ENCODE measurements at regions not wholly inside any gene's neighbourhood (a gene's known extent, or its start where the extent isn't known, plus 50 kb on each side); places are given as distances from the start of the nearest gene placed in this dataset.
"Not testable (repeated sequence)": the region's sequence is repeated elsewhere in the genome, so short reads cannot be mapped to it uniquely, and the experiment has no call there.

DNA sequence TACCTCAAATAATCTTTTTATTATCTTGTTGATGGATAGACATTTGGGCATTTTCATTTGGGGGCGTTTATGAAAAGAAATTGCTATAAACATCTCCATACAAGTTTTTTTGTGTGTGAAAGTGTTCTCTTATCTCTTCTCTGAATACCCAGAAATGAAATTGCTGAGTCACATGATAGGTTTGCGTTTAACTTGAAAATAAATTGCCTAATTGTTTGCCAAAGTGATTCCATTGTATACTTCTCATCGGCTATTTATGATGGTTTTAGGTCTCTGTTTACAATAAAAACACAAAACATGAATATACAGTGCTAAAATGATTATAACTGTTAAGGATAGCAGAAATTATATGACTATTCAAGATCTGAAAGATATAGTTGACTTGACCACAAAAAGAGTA lies 361.7 kb downstream of the TAF11L14 start:
- H3K4me3 ChIP-seq (ENCODE audit: low read depth, low read length) = no peak overlapping the region
- TF ChIP-seq, protein P1, sequence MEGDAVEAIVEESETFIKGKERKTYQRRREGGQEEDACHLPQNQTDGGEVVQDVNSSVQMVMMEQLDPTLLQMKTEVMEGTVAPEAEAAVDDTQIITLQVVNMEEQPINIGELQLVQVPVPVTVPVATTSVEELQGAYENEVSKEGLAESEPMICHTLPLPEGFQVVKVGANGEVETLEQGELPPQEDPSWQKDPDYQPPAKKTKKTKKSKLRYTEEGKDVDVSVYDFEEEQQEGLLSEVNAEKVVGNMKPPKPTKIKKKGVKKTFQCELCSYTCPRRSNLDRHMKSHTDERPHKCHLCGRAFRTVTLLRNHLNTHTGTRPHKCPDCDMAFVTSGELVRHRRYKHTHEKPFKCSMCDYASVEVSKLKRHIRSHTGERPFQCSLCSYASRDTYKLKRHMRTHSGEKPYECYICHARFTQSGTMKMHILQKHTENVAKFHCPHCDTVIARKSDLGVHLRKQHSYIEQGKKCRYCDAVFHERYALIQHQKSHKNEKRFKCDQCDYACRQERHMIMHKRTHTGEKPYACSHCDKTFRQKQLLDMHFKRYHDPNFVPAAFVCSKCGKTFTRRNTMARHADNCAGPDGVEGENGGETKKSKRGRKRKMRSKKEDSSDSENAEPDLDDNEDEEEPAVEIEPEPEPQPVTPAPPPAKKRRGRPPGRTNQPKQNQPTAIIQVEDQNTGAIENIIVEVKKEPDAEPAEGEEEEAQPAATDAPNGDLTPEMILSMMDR (IDR thresholded peaks at IDR 0.05; ENCODE audit: low read depth, low read length) = no peak
- in situ Hi-C loops (cut with HindIII; ENCODE audit: low sequenced_read_pairs) = no loop called here
- DNase-seq (ENCODE audit: low read depth, low spot score) = no peak

GRCh38 chr5:17999858-18000257 lies 365.6 kb downstream of the TAF11L14 start:
- in situ Hi-C loops (cut with HindIII; ENCODE audit: low sequenced_read_pairs) = no loop called here
- TF ChIP-seq, protein P1 (IDR thresholded peaks at IDR 0.05; ENCODE audit: low read depth, low read length) = no peak
- DNase-seq (ENCODE audit: low read depth, low spot score) = no peak
- H3K4me3 ChIP-seq (ENCODE audit: low read depth, low read length) = no peak overlapping the region

- no peak overlapping the region for H3K4me3 ChIP-seq (ENCODE audit: low read depth, low read length)
- DNase-seq (ENCODE audit: low read depth, low spot score) = no peak
- TF ChIP-seq, protein P1 (IDR thresholded peaks at IDR 0.05; ENCODE audit: low read depth, low read length) = no peak
- in situ Hi-C loops (cut with HindIII; ENCODE audit: low sequenced_read_pairs) = no loop called here
These were observed 366.5 kb downstream of the TAF11L14 start for GRCh38 chr5:18000744-18001143.

DNA sequence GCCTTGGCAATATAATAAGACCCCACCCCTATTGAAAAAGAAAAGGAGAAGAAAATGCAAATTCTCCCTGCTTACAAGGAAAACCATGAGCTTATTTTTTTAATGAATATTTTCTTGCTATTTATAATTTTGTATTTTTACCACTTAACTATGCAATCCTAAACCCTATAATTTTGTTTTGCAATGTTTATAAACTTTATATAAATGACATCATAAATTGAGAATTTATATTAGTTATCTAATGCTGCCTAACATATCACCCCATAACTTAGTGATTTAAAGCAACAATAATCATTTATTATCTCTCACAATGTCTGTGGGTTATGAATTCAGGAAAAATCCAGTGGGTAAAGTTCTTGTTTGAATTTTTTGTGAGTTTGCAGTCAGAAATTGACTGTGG lies 369.1 kb downstream of the TAF11L14 start:
- in situ Hi-C loops (cut with HindIII; ENCODE audit: low sequenced_read_pairs) = no loop called here
- no peak for DNase-seq (ENCODE audit: low read depth, low spot score)
- TF ChIP-seq, protein P1 (IDR thresholded peaks at IDR 0.05; ENCODE audit: low read depth, low read length) = no peak
- H3K4me3 ChIP-seq (ENCODE audit: low read depth, low read length) = no peak overlapping the region

GRCh38 chr5:18003784-18004183 lies 369.5 kb downstream of the TAF11L14 start:
- H3K4me3 ChIP-seq (ENCODE audit: low read depth, low read length) = no peak overlapping the region
- in situ Hi-C loops (cut with HindIII; ENCODE audit: low sequenced_read_pairs) = no loop called here
- DNase-seq (ENCODE audit: low read depth, low spot score) = no peak
- TF ChIP-seq, protein P1 (IDR thresholded peaks at IDR 0.05; ENCODE audit: low read depth, low read length) = no peak

- DNase-seq (ENCODE audit: low read depth, low spot score); in situ Hi-C loops (cut with HindIII; ENCODE audit: low sequenced_read_pairs); H3K4me3 ChIP-seq (ENCODE audit: low read depth, low read length): not testable (repeated sequence)
These were observed 372.0 kb downstream of the TAF11L14 start for GRCh38 chr5:18006235-18006634.

DNA sequence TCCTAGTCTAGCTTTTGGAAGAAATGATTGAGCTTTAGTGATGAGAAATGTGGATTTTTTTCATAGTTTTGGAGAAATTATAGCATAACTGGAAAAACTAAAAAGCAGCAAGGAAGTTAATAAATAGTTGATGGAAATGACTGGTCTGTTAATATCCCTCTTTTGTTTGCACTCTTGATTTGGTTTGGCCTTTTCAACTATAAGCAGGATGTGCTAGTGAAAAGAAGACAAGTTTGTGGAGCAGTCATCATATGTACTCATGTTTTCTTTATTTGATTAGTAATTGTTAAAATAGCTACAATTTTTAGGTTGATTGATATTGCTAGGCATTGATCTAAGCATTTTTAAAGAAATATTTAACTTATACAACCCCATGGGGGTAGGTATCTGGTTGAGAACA lies 374.7 kb downstream of the TAF11L14 start:
- TF ChIP-seq, protein P1 (IDR thresholded peaks at IDR 0.05; ENCODE audit: low read depth, low read length) = no peak
- in situ Hi-C loops (cut with HindIII; ENCODE audit: low sequenced_read_pairs) = no loop called here

More for the DNA sequence above, 374.7 kb downstream of the TAF11L14 start:
- no peak overlapping the region for H3K4me3 ChIP-seq (ENCODE audit: low read depth, low read length)
- DNase-seq (ENCODE audit: low read depth, low spot score) = no peak

Data from astrocyte of the spinal cord (primary cell).